HL-60 (cell line): ENCODE measurements at regions not wholly inside any gene's neighbourhood (a gene's known extent, or its start where the extent isn't known, plus 50 kb on each side); places are given as distances from the start of the nearest gene placed in this dataset.

Source experiments
- DNase-seq, 2 experiments: peaks; one replicate each; pipeline ENCODE4 v3.0.0-alpha.2; 2010 to 2020; ENCODE audit warnings: low read depth in 1 of 2, low spot score in 1 of 2
- H3K27ac ChIP-seq: fragments of 250-450 bp; sonication (Bioruptor Pico); replicated peaks from 2 replicates; pipeline ENCODE4 v1.5.1; 2020; ENCODE audit warnings: mild to moderate bottlenecking, moderate library complexity
- H3K27me3 ChIP-seq: fragments of 250-450 bp; sonication (Bioruptor Pico); 2 replicates; pipeline ENCODE4 v1.5.1; 2021; ENCODE audit warnings: mild to moderate bottlenecking, moderate library complexity; ENCODE audit not compliant: insufficient read depth, poor library complexity, severe bottlenecking
- H3K4me3 ChIP-seq: replicated peaks from 2 replicates; pipeline ENCODE4 v1.5.1; 2011; ENCODE audit warnings: mild to moderate bottlenecking, control low read depth, low read length; ENCODE audit not compliant: insufficient read depth
- GABPA ChIP-seq: IDR thresholded peaks from 2 replicates; pipeline ENCODE4 v1.6.1; 2012; ENCODE audit warnings: low read depth
- POLR2AphosphoS5 ChIP-seq: IDR thresholded peaks from 2 replicates; pipeline ENCODE4 v1.6.1; 2012; ENCODE audit warnings: low read depth
- SPI1 ChIP-seq: IDR thresholded peaks from 2 replicates; pipeline ENCODE4 v1.6.1; 2012; ENCODE audit warnings: low read depth, mild to moderate bottlenecking, borderline replicate concordance
- TF ChIP-seq, protein P1 (sequence below): IDR thresholded peaks from one replicate; pipeline ENCODE4 v1.5.1; 2011; ENCODE audit warnings: low read length, control low read depth, inconsistent platforms; ENCODE audit not compliant: insufficient read depth
- TF ChIP-seq, protein P2 (sequence below): IDR thresholded peaks from 2 replicates; pipeline ENCODE4 v1.6.1; 2012; ENCODE audit warnings: low read depth; ENCODE audit not compliant: insufficient replicate concordance

DNA sequence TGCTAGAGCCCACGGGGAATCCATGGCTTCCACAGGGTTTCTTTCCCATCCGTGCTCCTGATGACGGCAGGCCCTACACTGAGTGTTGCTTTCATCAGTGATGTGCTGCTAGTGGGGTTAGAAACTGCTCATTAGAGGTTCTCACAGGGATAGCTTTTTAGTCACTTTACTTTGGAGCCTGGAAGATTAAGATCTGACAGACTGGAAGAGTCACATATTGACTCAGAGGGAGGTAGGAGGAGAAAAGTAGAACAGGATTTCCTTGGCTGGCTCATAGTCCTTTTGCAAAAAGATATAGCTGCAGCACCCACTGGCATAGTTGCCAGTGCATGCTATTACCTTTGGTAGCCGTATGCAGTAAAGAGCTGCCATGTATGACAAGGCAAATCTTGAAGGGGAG, 890.3 kb downstream of the C6orf118 start:
- Histone ChIP-seq H3K4me3 (no peak overlapping the region), H3K27me3 (no peaks in the 10 kb centered on the region), H3K27ac (no peak overlapping the region)
- no peak for TF ChIP-seq GABPA
- TF ChIP-seq, protein P1, sequence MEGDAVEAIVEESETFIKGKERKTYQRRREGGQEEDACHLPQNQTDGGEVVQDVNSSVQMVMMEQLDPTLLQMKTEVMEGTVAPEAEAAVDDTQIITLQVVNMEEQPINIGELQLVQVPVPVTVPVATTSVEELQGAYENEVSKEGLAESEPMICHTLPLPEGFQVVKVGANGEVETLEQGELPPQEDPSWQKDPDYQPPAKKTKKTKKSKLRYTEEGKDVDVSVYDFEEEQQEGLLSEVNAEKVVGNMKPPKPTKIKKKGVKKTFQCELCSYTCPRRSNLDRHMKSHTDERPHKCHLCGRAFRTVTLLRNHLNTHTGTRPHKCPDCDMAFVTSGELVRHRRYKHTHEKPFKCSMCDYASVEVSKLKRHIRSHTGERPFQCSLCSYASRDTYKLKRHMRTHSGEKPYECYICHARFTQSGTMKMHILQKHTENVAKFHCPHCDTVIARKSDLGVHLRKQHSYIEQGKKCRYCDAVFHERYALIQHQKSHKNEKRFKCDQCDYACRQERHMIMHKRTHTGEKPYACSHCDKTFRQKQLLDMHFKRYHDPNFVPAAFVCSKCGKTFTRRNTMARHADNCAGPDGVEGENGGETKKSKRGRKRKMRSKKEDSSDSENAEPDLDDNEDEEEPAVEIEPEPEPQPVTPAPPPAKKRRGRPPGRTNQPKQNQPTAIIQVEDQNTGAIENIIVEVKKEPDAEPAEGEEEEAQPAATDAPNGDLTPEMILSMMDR: no peak
- DNase-seq: no peak

DNA sequence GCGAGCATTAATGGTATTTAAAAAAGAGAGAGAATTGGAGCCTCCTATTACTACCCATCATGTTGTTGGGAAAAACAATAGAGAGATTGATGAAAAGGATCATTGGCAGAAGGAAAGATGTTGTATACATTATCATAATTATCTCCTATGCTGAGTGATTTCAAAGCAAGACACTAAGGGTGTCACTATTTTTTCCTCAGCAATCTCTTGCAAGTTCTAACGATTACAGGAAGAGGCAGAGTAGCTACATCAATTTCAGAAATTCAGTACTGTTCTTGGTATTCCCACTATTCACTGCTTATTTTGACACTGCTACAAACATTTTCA, 891.2 kb downstream of the C6orf118 start:
- H3K4me3 ChIP-seq: no peak overlapping the region
- H3K27ac ChIP-seq: no peak overlapping the region
- no peaks in the 10 kb centered on the region for H3K27me3 ChIP-seq
- TF ChIP-seq, protein P1: no peak
- TF ChIP-seq GABPA: no peak
- no peak for TF ChIP-seq SPI1
- DNase-seq: no peak

DNA sequence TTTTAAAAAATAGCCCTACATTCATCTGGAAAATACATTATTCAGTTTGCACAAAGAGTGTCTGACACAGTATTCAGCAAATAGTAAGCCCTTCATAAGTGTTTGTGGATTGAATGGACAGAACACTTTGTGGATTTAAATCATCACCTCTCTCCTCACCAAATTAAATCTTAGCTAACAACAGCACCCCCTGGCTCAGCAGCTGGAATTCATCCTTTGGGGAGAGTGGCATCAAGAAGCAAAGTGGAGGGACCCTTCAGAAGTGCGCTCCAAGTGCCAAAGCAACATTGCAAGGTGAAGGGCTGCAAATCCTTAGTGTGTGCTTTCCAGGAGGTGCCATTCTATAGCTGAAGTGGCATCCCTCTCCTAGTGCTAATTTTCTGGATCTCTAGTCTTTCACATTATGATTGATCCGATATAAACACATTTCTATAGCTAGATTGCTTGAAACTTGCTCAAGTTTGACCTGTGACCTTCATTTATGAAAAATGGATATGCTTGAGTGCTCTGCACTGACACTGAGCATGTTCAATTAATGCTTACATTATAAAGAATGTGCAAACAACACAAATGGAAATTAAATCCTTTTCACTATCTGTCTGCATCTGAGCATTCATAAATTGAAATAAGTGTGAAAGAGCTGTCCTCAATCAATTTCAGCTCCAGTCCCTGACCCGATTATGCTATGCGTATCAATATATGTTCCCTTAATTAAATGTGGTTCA, 891.7 kb downstream of the C6orf118 start:
- H3K27ac ChIP-seq: no peak overlapping the region

DNA sequence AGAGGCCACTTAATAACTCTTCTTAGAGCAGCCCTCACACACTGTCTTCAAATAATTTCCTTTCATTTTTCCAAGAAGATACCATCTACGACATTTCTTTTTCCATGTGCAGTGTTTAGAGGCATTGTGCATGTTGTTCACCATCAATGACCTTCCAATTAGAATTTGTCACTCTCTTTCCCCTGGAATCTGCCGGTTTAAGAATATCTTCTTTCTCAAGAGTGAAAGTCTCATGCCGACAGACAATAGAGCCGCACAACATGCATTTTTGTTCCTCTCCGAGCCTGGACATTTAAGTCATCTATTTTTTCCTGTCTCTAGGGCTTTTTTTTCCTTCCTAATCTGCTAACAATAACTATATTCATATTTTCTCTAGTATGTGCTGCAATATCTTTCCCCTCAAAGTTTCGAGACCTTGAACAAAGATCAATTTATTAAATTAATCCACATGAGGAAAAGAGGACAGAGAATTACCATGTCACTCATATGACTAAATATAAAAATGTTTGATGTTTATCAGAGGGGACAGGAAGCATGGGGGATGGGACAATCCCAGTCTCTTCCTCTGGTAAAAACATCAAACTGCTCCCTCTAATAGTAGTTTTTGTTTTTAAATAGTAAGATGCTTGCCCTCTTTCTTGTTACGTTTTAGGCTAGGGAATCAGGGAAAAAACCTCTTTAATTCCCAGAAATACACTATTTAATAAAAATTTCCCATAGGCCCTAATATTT, 893.4 kb downstream of the C6orf118 start:
- no peak for DNase-seq
- Histone ChIP-seq H3K4me3 (no peak overlapping the region), H3K27me3 (no peaks in the 10 kb centered on the region), H3K27ac (no peak overlapping the region)
- TF ChIP-seq, protein P1: no peak
- TF ChIP-seq GABPA: no peak
- TF ChIP-seq SPI1: no peak
- TF ChIP-seq, protein P2, sequence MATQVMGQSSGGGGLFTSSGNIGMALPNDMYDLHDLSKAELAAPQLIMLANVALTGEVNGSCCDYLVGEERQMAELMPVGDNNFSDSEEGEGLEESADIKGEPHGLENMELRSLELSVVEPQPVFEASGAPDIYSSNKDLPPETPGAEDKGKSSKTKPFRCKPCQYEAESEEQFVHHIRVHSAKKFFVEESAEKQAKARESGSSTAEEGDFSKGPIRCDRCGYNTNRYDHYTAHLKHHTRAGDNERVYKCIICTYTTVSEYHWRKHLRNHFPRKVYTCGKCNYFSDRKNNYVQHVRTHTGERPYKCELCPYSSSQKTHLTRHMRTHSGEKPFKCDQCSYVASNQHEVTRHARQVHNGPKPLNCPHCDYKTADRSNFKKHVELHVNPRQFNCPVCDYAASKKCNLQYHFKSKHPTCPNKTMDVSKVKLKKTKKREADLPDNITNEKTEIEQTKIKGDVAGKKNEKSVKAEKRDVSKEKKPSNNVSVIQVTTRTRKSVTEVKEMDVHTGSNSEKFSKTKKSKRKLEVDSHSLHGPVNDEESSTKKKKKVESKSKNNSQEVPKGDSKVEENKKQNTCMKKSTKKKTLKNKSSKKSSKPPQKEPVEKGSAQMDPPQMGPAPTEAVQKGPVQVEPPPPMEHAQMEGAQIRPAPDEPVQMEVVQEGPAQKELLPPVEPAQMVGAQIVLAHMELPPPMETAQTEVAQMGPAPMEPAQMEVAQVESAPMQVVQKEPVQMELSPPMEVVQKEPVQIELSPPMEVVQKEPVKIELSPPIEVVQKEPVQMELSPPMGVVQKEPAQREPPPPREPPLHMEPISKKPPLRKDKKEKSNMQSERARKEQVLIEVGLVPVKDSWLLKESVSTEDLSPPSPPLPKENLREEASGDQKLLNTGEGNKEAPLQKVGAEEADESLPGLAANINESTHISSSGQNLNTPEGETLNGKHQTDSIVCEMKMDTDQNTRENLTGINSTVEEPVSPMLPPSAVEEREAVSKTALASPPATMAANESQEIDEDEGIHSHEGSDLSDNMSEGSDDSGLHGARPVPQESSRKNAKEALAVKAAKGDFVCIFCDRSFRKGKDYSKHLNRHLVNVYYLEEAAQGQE: no peak
- no peak for TF ChIP-seq POLR2AphosphoS5

More for the DNA sequence above, 891.7 kb downstream of the C6orf118 start:
- Histone ChIP-seq H3K4me3 (no peak overlapping the region), H3K27me3 (no peaks in the 10 kb centered on the region)
- TF ChIP-seq GABPA: no peak
- TF ChIP-seq, protein P2: no peak
- no peak for TF ChIP-seq POLR2AphosphoS5
- no peak for DNase-seq
